ENCODE measurements at regions not wholly inside any gene's neighbourhood (a gene's known extent, or its start where the extent isn't known, plus 50 kb on each side); places are given as distances from the start of the nearest gene placed in this dataset.

DNA sequence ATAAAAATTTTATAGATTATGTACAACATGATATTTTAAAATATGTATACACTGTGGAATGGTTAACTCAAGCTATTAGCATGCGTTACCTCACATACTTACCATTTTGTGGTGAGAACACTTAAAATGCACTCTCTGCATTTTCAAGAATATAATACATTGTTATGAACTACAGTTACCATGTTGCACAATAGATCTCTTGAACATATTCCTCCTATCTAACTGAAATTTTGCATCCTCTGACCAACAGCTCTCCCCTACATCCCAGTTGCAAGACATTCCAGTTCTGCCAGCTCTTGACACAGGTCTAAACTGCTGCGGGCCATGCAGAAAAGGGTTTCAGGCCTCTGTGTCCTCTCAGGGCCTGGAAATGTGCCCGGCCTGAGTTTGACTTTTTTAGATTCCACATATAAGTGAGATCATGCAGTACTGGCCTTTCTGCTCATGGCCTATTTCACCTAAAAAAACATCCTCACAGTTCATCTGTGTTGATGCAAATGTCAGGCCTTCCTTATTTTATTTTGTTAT lies 113.7 kb downstream of the CDCA7 start:
- TF ChIP-seq, protein P1, sequence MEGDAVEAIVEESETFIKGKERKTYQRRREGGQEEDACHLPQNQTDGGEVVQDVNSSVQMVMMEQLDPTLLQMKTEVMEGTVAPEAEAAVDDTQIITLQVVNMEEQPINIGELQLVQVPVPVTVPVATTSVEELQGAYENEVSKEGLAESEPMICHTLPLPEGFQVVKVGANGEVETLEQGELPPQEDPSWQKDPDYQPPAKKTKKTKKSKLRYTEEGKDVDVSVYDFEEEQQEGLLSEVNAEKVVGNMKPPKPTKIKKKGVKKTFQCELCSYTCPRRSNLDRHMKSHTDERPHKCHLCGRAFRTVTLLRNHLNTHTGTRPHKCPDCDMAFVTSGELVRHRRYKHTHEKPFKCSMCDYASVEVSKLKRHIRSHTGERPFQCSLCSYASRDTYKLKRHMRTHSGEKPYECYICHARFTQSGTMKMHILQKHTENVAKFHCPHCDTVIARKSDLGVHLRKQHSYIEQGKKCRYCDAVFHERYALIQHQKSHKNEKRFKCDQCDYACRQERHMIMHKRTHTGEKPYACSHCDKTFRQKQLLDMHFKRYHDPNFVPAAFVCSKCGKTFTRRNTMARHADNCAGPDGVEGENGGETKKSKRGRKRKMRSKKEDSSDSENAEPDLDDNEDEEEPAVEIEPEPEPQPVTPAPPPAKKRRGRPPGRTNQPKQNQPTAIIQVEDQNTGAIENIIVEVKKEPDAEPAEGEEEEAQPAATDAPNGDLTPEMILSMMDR (IDR thresholded peaks at IDR 0.05 in 4 of 5, conservative IDR thresholded peaks at IDR 0.05 in 1 of 5) = no peak
- no peak for TF ChIP-seq POLR2A (IDR thresholded peaks at IDR 0.05)
